Liver (tissue), 8 donors: ENCODE measurements at regions not wholly inside any gene's neighbourhood (a gene's known extent, or its start where the extent isn't known, plus 50 kb on each side); places are given as distances from the start of the nearest gene placed in this dataset.

Experiments
- DNase-seq: peaks from one replicate; pipeline ENCODE4 v3.0.0-alpha.2; 2017; ENCODE audit warnings: low spot score
- H3K27ac ChIP-seq, 2 donors: one replicate each; pipeline ENCODE4 v1.7.0; 2013; ENCODE audit warnings: inconsistent platforms in 2 of 2, low read length in 2 of 2, control low read depth in 1 of 2, low read depth in 1 of 2, mild to moderate bottlenecking in 1 of 2
- H3K27me3 ChIP-seq, 4 donors: one replicate each; pipeline versions ENCODE4 v1.6.1 to v1.7.0; 2013; ENCODE audit warnings: low read length in 3 of 4, inconsistent platforms in 1 of 4, mild to moderate bottlenecking in 1 of 4, moderate library complexity in 1 of 4; ENCODE audit not compliant: control insufficient read depth in 4 of 4, insufficient read depth in 4 of 4
- H3K36me3 ChIP-seq, 4 donors: one replicate each; pipeline versions ENCODE4 v1.6.1 to v1.7.0; 2013; ENCODE audit warnings: low read length in 3 of 4, mild to moderate bottlenecking in 3 of 4, low read depth in 1 of 4, moderate library complexity in 1 of 4; ENCODE audit not compliant: control insufficient read depth in 4 of 4, insufficient read depth in 3 of 4
- H3K4me1 ChIP-seq, 4 donors: one replicate each; pipeline versions ENCODE4 v1.6.1 to v1.7.0; 2013; ENCODE audit warnings: low read length in 3 of 4, mild to moderate bottlenecking in 3 of 4, moderate library complexity in 1 of 4; ENCODE audit not compliant: control insufficient read depth in 4 of 4, insufficient read depth in 4 of 4
- H3K4me3 ChIP-seq, 3 donors: one replicate each; pipeline versions ENCODE4 v1.6.1 to v1.7.0; 2013; ENCODE audit warnings: low read length in 3 of 3, control low read depth in 1 of 3, low read depth in 1 of 3, mild to moderate bottlenecking in 1 of 3
- H3K9ac ChIP-seq, 2 donors: one replicate each; pipeline ENCODE4 v1.7.0; 2013; ENCODE audit warnings: low read length in 2 of 2, mild to moderate bottlenecking in 2 of 2, moderate library complexity in 2 of 2, control low read depth in 1 of 2, low read depth in 1 of 2
- H3K9me3 ChIP-seq, 4 donors: one replicate each; pipeline versions ENCODE4 v1.6.1 to v1.7.0; 2013; ENCODE audit warnings: low read length in 3 of 4; ENCODE audit not compliant: control insufficient read depth in 4 of 4
- EGR1 ChIP-seq, 2 donors: IDR thresholded peaks; 2 replicates each; pipeline ENCODE4 v1.6.1; 2016 to 2018; ENCODE audit warnings: antibody characterized with exemption in 2 of 2, low read depth in 2 of 2
- FOXA1 ChIP-seq: IDR thresholded peaks from 2 replicates; pipeline ENCODE4 v1.6.1; 2016; ENCODE audit warnings: antibody characterized with exemption
- FOXA2 ChIP-seq: IDR thresholded peaks from 2 replicates; pipeline ENCODE4 v1.6.1; 2016; ENCODE audit warnings: antibody characterized with exemption
- GABPA ChIP-seq, 2 donors: IDR thresholded peaks in 1 of 2; conservative IDR thresholded peaks in 1 of 2; 2 replicates each; pipeline ENCODE4 v1.6.1; 2016; ENCODE audit warnings: antibody characterized with exemption in 2 of 2, mild to moderate bottlenecking in 1 of 2, moderate library complexity in 1 of 2
- HNF4A ChIP-seq, 2 donors: conservative IDR thresholded peaks; 2 replicates each; pipeline ENCODE4 v1.6.1; 2016; ENCODE audit warnings: antibody characterized with exemption in 2 of 2, mild to moderate bottlenecking in 2 of 2
- HNF4G ChIP-seq: IDR thresholded peaks from 2 replicates; pipeline ENCODE4 v1.6.1; 2016; ENCODE audit warnings: antibody characterized with exemption
- JUND ChIP-seq, 2 donors: IDR thresholded peaks; 2 replicates each; pipeline ENCODE4 v1.6.1; 2016; ENCODE audit warnings: antibody characterized with exemption in 2 of 2
- MAX ChIP-seq: IDR thresholded peaks from 2 replicates; pipeline ENCODE4 v1.6.1; 2016; ENCODE audit warnings: antibody characterized with exemption
- NR2F2 ChIP-seq: IDR thresholded peaks from 2 replicates; pipeline ENCODE4 v1.6.1; 2016; ENCODE audit warnings: antibody characterized with exemption
- RAD21 ChIP-seq, 2 donors: IDR thresholded peaks; 2 replicates each; pipeline ENCODE4 v1.6.1; 2016; ENCODE audit warnings: antibody characterized with exemption in 2 of 2, mild to moderate bottlenecking in 2 of 2
- REST ChIP-seq: IDR thresholded peaks from 2 replicates; pipeline ENCODE4 v1.6.1; 2016; ENCODE audit warnings: antibody characterized with exemption, mild to moderate bottlenecking
- RXRA ChIP-seq, 2 donors: IDR thresholded peaks; 2 replicates each; pipeline ENCODE4 v1.6.1; 2017 to 2018; ENCODE audit warnings: antibody characterized with exemption in 2 of 2, mild to moderate bottlenecking in 1 of 2
- SP1 ChIP-seq: IDR thresholded peaks from 2 replicates; pipeline ENCODE4 v1.6.1; 2018; ENCODE audit warnings: antibody characterized with exemption, mild to moderate bottlenecking
- TAF1 ChIP-seq: conservative IDR thresholded peaks from 2 replicates; pipeline ENCODE4 v1.6.1; 2016; ENCODE audit warnings: antibody characterized with exemption, mild to moderate bottlenecking
- YY1 ChIP-seq: IDR thresholded peaks from 2 replicates; pipeline ENCODE4 v1.6.1; 2016; ENCODE audit warnings: antibody characterized with exemption, mild to moderate bottlenecking
- WGBS: extraction: QIAGEN DNeasy Blood & Tissue Kit; methylation state at CpG from one replicate; pipeline ENCODE4 v1.1.7; 2013; 5-methylcytosine and 5-hydroxymethylcytosine counted together
- TF ChIP-seq, protein P1 (sequence below): fragments of 150-350 bp; IDR thresholded peaks from 2 replicates; pipeline ENCODE4 v1.5.1; 2017; ENCODE audit warnings: improper control_type of control experiment, low read depth, low read length; ENCODE audit not compliant: missing input control
- TF ChIP-seq, protein P2 (sequence below): IDR thresholded peaks from 2 replicates; pipeline ENCODE4 v1.6.1; 2016; ENCODE audit warnings: antibody characterized with exemption
- TF ChIP-seq, protein P3 (sequence below): IDR thresholded peaks from 2 replicates; pipeline ENCODE4 v1.6.1; 2016; ENCODE audit warnings: antibody characterized with exemption
- donor health status: healthy.
- donor health status: healthy.
- donor health status: healthy.
- donor health status: healthy.
- donor health status: healthy.

GRCh38 chr6:120202878-120203277, 853.3 kb upstream of the MAN1A1 start:
- H3K9me3 ChIP-seq: no peaks in the 10 kb centered on the region
- H3K36me3 ChIP-seq: no peaks in the 10 kb centered on the region
- TF ChIP-seq YY1 (no peak), GABPA (IDR thresholded peaks at IDR 0.05 in 1 of 2, conservative IDR thresholded peaks at IDR 0.05 in 1 of 2) (no peak), NR2F2 (no peak), RAD21 (IDR thresholded peaks at IDR 0.05) (no peak), FOXA1 (no peak), HNF4A (conservative IDR thresholded peaks at IDR 0.05) (no peak), EGR1 (IDR thresholded peaks at IDR 0.05; ENCODE audit: low read depth in 2 of 2) (no peak), REST (no peak), HNF4G (no peak), RXRA (IDR thresholded peaks at IDR 0.05) (no peak), JUND (IDR thresholded peaks at IDR 0.05) (no peak)
- TF ChIP-seq, protein P1, sequence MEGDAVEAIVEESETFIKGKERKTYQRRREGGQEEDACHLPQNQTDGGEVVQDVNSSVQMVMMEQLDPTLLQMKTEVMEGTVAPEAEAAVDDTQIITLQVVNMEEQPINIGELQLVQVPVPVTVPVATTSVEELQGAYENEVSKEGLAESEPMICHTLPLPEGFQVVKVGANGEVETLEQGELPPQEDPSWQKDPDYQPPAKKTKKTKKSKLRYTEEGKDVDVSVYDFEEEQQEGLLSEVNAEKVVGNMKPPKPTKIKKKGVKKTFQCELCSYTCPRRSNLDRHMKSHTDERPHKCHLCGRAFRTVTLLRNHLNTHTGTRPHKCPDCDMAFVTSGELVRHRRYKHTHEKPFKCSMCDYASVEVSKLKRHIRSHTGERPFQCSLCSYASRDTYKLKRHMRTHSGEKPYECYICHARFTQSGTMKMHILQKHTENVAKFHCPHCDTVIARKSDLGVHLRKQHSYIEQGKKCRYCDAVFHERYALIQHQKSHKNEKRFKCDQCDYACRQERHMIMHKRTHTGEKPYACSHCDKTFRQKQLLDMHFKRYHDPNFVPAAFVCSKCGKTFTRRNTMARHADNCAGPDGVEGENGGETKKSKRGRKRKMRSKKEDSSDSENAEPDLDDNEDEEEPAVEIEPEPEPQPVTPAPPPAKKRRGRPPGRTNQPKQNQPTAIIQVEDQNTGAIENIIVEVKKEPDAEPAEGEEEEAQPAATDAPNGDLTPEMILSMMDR: no peak

DNA sequence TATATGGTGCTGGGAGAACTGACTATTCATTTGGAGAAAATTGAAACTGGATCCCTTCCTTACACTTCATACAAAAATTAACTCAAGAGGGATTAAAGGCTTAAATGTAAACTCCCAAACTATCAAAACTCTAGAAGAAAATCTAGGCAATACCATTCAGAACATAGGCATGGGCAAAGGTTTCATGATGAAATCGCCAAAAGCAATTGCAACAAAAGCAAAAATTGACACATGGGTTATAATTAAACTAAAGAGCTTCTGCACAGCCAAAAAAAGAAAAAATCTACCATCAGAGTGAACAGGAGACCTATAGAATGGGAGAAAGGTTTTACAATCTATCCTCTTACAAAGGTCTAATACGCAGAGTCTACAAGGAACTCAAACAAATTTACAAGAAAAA, 851.3 kb upstream of the MAN1A1 start:
- Histone ChIP-seq H3K4me3 (no peak overlapping the region), H3K27me3 (no peaks in the 10 kb centered on the region), H3K36me3 (no peaks in the 10 kb centered on the region), H3K4me1 (peaks cover 0 to 9% (median 3%) of the 10 kb centered on the region in 4 donors), H3K27ac (no peak overlapping the region), H3K9ac (no peak overlapping the region), H3K9me3 (no peaks in the 10 kb centered on the region)
- TF ChIP-seq HNF4G: peak; percentile 12
- TF ChIP-seq MAX: no peak
- TF ChIP-seq, protein P2, sequence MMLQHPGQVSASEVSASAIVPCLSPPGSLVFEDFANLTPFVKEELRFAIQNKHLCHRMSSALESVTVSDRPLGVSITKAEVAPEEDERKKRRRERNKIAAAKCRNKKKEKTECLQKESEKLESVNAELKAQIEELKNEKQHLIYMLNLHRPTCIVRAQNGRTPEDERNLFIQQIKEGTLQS: no peak
- no peak for TF ChIP-seq JUND (IDR thresholded peaks at IDR 0.05)
- peak in 1 of 2 donors; percentile 26 for TF ChIP-seq RXRA (IDR thresholded peaks at IDR 0.05)
- TF ChIP-seq TAF1: no peak
- no peak for TF ChIP-seq EGR1 (IDR thresholded peaks at IDR 0.05; ENCODE audit: low read depth in 2 of 2)
- TF ChIP-seq HNF4A (conservative IDR thresholded peaks at IDR 0.05): peak; percentile 65 to 73
- TF ChIP-seq FOXA1: no peak
- no peak for TF ChIP-seq NR2F2
- TF ChIP-seq, protein P3, sequence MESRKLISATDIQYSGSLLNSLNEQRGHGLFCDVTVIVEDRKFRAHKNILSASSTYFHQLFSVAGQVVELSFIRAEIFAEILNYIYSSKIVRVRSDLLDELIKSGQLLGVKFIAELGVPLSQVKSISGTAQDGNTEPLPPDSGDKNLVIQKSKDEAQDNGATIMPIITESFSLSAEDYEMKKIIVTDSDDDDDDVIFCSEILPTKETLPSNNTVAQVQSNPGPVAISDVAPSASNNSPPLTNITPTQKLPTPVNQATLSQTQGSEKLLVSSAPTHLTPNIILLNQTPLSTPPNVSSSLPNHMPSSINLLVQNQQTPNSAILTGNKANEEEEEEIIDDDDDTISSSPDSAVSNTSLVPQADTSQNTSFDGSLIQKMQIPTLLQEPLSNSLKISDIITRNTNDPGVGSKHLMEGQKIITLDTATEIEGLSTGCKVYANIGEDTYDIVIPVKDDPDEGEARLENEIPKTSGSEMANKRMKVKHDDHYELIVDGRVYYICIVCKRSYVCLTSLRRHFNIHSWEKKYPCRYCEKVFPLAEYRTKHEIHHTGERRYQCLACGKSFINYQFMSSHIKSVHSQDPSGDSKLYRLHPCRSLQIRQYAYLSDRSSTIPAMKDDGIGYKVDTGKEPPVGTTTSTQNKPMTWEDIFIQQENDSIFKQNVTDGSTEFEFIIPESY: no peak
- TF ChIP-seq RAD21 (IDR thresholded peaks at IDR 0.05): no peak
- TF ChIP-seq FOXA2: no peak
- TF ChIP-seq GABPA (IDR thresholded peaks at IDR 0.05 in 1 of 2, conservative IDR thresholded peaks at IDR 0.05 in 1 of 2): no peak
- TF ChIP-seq, protein P1: no peak
- TF ChIP-seq SP1: peak; percentile 16
- TF ChIP-seq REST: no peak
- TF ChIP-seq YY1: peak; percentile 60
- 33% methylated on average over 2 of the region's 2 CpGs for WGBS
- no peak for DNase-seq

More at GRCh38 chr6:120202878-120203277, 853.3 kb upstream of the MAN1A1 start:
- WGBS: 95% methylated on average over 1 of the region's 1 CpG
- Histone ChIP-seq H3K27me3 (no peaks in the 10 kb centered on the region), H3K9ac (no peak overlapping the region), H3K27ac (no peak overlapping the region), H3K4me1 (peaks cover 0 to 9% (median 3%) of the 10 kb centered on the region in 4 donors), H3K4me3 (no peak overlapping the region)
- no peak for DNase-seq
